HepG2 (cell line): ENCODE measurements at regions not wholly inside any gene's neighbourhood (a gene's known extent, or its start where the extent isn't known, plus 50 kb on each side); places are given as distances from the start of the nearest gene placed in this dataset.

Experiments
- ATAC-seq: fragments of 200-7000 bp; cut with Tn5 transposase; 3 replicates; pipeline ENCODE4 v1.9.1; 2020; ENCODE audit warnings: mild to moderate bottlenecking, moderate library complexity
- BruUV-seq: library from RNA; stranded (reverse); fragments of 400-500 nt; replicated peaks from 2 replicates; lab custom pipeline; 2021; lab: Mats Ljungman, UMichigan
- CTCF ChIA-PET: fragments of 300-600 bp; formaldehyde crosslinking; extraction: SDS; loops from one replicate; lab custom pipeline; 2021; ENCODE audit warnings: low total read pairs, inconsistent platforms, low intra/inter-chr PET ratio; lab: Yijun Ruan, JAX
- POLR2A ChIA-PET: fragments of 350-600 bp; sonication (Branson Sonifier 250); formaldehyde crosslinking; loops from one replicate; lab custom pipeline; 2020; ENCODE audit warnings: antibody characterized with exemption, inconsistent platforms; lab: Yijun Ruan, JAX
- DNase-seq: peaks from one replicate; pipeline ENCODE4 v3.0.0-alpha.2; 2015; ENCODE audit warnings: low spot score
- FAIRE-seq: peaks from 3 replicates; lab custom pipeline; 2011; peaks lifted over from hg19 to GRCh38; lab: Jason Lieb, UNC
- H2AFZ ChIP-seq: one replicate; pipeline ENCODE4 v1.6.1; 2011; ENCODE audit warnings: low read length, inconsistent platforms
- H3K27ac ChIP-seq: fragments of 300-600 bp; 3 replicates; pipeline ENCODE4 v1.8.0; 2011; ENCODE audit warnings: mixed run types, mild to moderate bottlenecking, mixed read lengths, low read length, inconsistent platforms; ENCODE audit not compliant: insufficient read depth; ENCODE audit errors: extremely low read length
- H3K27me3 ChIP-seq, 2 experiments: fragments of 200-600 bp in 1 of 2; 2 replicates in 1 of 2; 3 replicates in 1 of 2; pipeline versions ENCODE4 v1.6.0 to v1.8.0; 2011; ENCODE audit warnings: low read length in 2 of 2, mild to moderate bottlenecking in 2 of 2, moderate library complexity in 2 of 2, inconsistent platforms in 1 of 2; ENCODE audit not compliant: insufficient read depth in 2 of 2, control insufficient read depth in 1 of 2
- H3K36me3 ChIP-seq, 2 experiments: fragments of 200-600 bp in 1 of 2; replicated peaks in 1 of 2; 2 replicates in 1 of 2; 3 replicates in 1 of 2; pipeline versions ENCODE4 v1.5.1 to v1.8.0; 2011; ENCODE audit warnings: low read length in 2 of 2, inconsistent platforms in 1 of 2; ENCODE audit not compliant: insufficient read depth in 2 of 2, control insufficient read depth in 1 of 2
- H3K4me1 ChIP-seq: 2 replicates; pipeline ENCODE4 v1.5.1; 2012; ENCODE audit warnings: low read length, inconsistent platforms; ENCODE audit not compliant: insufficient read depth
- H3K4me2 ChIP-seq: 2 replicates; pipeline ENCODE4 v1.6.0; 2011; ENCODE audit warnings: low read depth, low read length, inconsistent platforms
- H3K4me3 ChIP-seq, 3 experiments: fragments of 200-600 bp in 1 of 3; sonication (generic), shearing (Covaris generic) in 1 of 3; replicated peaks in 1 of 3; 2 replicates each; pipeline ENCODE4 v1.5.1; 2011 to 2016; ENCODE audit warnings: low read length in 3 of 3, inconsistent platforms in 2 of 3, low read depth in 2 of 3, mild to moderate bottlenecking in 2 of 3, control low read depth in 1 of 3, mixed read lengths in 1 of 3; ENCODE audit not compliant: insufficient read depth in 1 of 3
- H3K79me2 ChIP-seq: one replicate; pipeline ENCODE4 v1.6.1; 2011; ENCODE audit warnings: low read length, inconsistent platforms; ENCODE audit not compliant: insufficient read depth
- H3K9ac ChIP-seq: 2 replicates; pipeline ENCODE4 v1.6.0; 2011; ENCODE audit warnings: mild to moderate bottlenecking, low read depth, low read length, inconsistent platforms; ENCODE audit not compliant: insufficient read depth
- H3K9me3 ChIP-seq: 2 replicates; pipeline ENCODE4 v1.5.1; 2012; ENCODE audit warnings: mild to moderate bottlenecking, low read length
- H4K20me1 ChIP-seq: 2 replicates; pipeline ENCODE4 v1.6.0; 2011; ENCODE audit warnings: inconsistent platforms, mild to moderate bottlenecking, low read length, moderate library complexity; ENCODE audit not compliant: insufficient read depth
- ATM ChIP-seq: fragments of 450-650 bp; IDR thresholded peaks from 2 replicates; pipeline ENCODE4 v1.7.1; 2017; ENCODE audit warnings: mild to moderate bottlenecking, borderline replicate concordance
- DNMT1 ChIP-seq: sonication (generic); formaldehyde crosslinking; IDR thresholded peaks from 2 replicates; pipeline ENCODE4 v1.5.1; 2020; ENCODE audit warnings: mild to moderate bottlenecking, missing genetic modification reagents
- EHMT2 ChIP-seq: fragments of 200-600 bp; sonication (generic); IDR thresholded peaks from 2 replicates; pipeline ENCODE4 v1.7.0; 2017; ENCODE audit warnings: antibody characterized with exemption, low read depth, low read length, borderline replicate concordance
- EZH2 ChIP-seq: conservative IDR thresholded peaks from 2 replicates; pipeline ENCODE4 v1.6.1; 2012; ENCODE audit warnings: mild to moderate bottlenecking, low read depth, low read length, moderate library complexity
- HOMEZ ChIP-seq: IDR thresholded peaks from 2 replicates; pipeline ENCODE4 v1.6.1; 2016; ENCODE audit warnings: low read depth
- IRF1 ChIP-seq: sonication (generic); formaldehyde crosslinking; IDR thresholded peaks from 2 replicates; pipeline ENCODE4 v1.4.0; 2020; ENCODE audit warnings: low read depth, mild to moderate bottlenecking, missing genetic modification reagents
- IRX3 ChIP-seq: sonication (generic); formaldehyde crosslinking; IDR thresholded peaks from 2 replicates; pipeline ENCODE4 v1.8.1; 2023; ENCODE audit warnings: mild to moderate bottlenecking, low read depth, missing genetic modification reagents, borderline replicate concordance
- ONECUT2 ChIP-seq: sonication (generic); formaldehyde crosslinking; IDR thresholded peaks from 2 replicates; pipeline ENCODE4 v1.4.0; 2020; ENCODE audit warnings: missing genetic modification reagents
- POGZ ChIP-seq: sonication (generic); formaldehyde crosslinking; IDR thresholded peaks from 2 replicates; pipeline ENCODE4 v1.4.0; 2020; ENCODE audit warnings: mild to moderate bottlenecking, missing genetic modification reagents
- REL ChIP-seq: sonication (generic); formaldehyde crosslinking; conservative IDR thresholded peaks from 2 replicates; pipeline ENCODE4 v1.8.0; 2022; ENCODE audit warnings: mild to moderate bottlenecking, missing genetic modification reagents, moderate library complexity
- SALL2 ChIP-seq: sonication (generic); formaldehyde crosslinking; IDR thresholded peaks from 2 replicates; pipeline ENCODE4 v1.8.1; 2023; ENCODE audit warnings: mild to moderate bottlenecking, missing genetic modification reagents, inconsistent platforms
- SAP130 ChIP-seq: IDR thresholded peaks from 2 replicates; pipeline ENCODE4 v1.6.1; 2016; ENCODE audit warnings: low read depth
- STAG1 ChIP-seq: sonication (generic); formaldehyde crosslinking; IDR thresholded peaks from 2 replicates; pipeline ENCODE4 v1.4.0; 2020; ENCODE audit warnings: missing genetic modification reagents
- ZNF350 ChIP-seq: sonication (generic); formaldehyde crosslinking; IDR thresholded peaks from 2 replicates; pipeline ENCODE4 v1.4.0; 2020; ENCODE audit warnings: mild to moderate bottlenecking, low read depth, missing genetic modification reagents, borderline replicate concordance
- ZNF44 ChIP-seq: sonication (generic); formaldehyde crosslinking; IDR thresholded peaks from 2 replicates; pipeline ENCODE4 v1.5.1; 2020; ENCODE audit warnings: mild to moderate bottlenecking, missing genetic modification reagents
- ZNF451 ChIP-seq: sonication (generic); formaldehyde crosslinking; IDR thresholded peaks from 2 replicates; pipeline ENCODE4 v1.5.0; 2020; ENCODE audit warnings: mild to moderate bottlenecking, missing genetic modification reagents
- ZNF788 ChIP-seq: sonication (generic); formaldehyde crosslinking; IDR thresholded peaks from 2 replicates; pipeline ENCODE4 v1.5.0; 2020; ENCODE audit warnings: mild to moderate bottlenecking, missing genetic modification reagents, borderline replicate concordance
- ZSCAN12 ChIP-seq: sonication (generic); formaldehyde crosslinking; IDR thresholded peaks from 2 replicates; pipeline ENCODE4 v1.9.0; 2021; ENCODE audit warnings: mild to moderate bottlenecking, missing genetic modification reagents
- ZSCAN25 ChIP-seq: sonication (generic); formaldehyde crosslinking; IDR thresholded peaks from 2 replicates; pipeline ENCODE4 v1.8.0; 2022; ENCODE audit warnings: mild to moderate bottlenecking, missing genetic modification reagents
- WGBS: methylation state at CpG from one replicate; pipeline ENCODE4 v1.1.6; 2017; ENCODE audit warnings: low lambda C conversion rate; 5-methylcytosine and 5-hydroxymethylcytosine counted together
- in situ Hi-C: cut with HindIII; loops from 2 replicates; pipeline ENCODE4 v1.10.0; 2017; ENCODE audit warnings: low pct_unique_long_range_greater_than_20kb; ENCODE audit not compliant: extremely low pct_ligation_motif_present
- intact Hi-C: fragments of 100-400 bp; cut with micrococcal nuclease; formaldehyde crosslinking; loops from one replicate; pipeline ENCODE4 v1.10.0; 2022; ENCODE audit not compliant: unreplicated experiment

GRCh38 chr7:79666472-79666871, 213.0 kb upstream of the MAGI2 start:
- in situ Hi-C loops (no loop called here), intact Hi-C loops (no loop called here)
- H3K27ac ChIP-seq, result no peak overlapping the region
- H3K9ac ChIP-seq, result no peak overlapping the region
- ATAC-seq (no peak), DNase-seq (no peak), FAIRE-seq (no peak)
- 3% methylated on average over 3 of the region's 3 CpGs for WGBS
- H3K4me1 ChIP-seq, result no peaks in the 10 kb centered on the region
- no peak overlapping the region for H2AFZ ChIP-seq
- H3K9me3 ChIP-seq, result no peaks in the 10 kb centered on the region
- ChIA-PET CTCF (no interaction called here), POLR2A (no interaction called here)
- H3K4me3 ChIP-seq, result no peak overlapping the region
- TF ChIP-seq REL (CRISPR knock-in tag) (no peak), ONECUT2 (CRISPR knock-in tag) (no peak), DNMT1 (CRISPR knock-in tag) (no peak), ZSCAN25 (no peak), SAP130 (CRISPR knock-in tag) (no peak), SALL2 (CRISPR knock-in tag) (no peak), ZNF788 (CRISPR knock-in tag) (no peak), EHMT2 (no peak), ZNF350 (no peak)
- H3K27me3 ChIP-seq, result no peaks in the 10 kb centered on the region
- no peaks in the 10 kb centered on the region for H4K20me1 ChIP-seq
- no peaks in the 10 kb centered on the region for H3K79me2 ChIP-seq
- no peaks in the 10 kb centered on the region for H3K36me3 ChIP-seq
- no peak overlapping the region for H3K4me2 ChIP-seq
- no TSS peak for BruUV-seq

- BruUV-seq, result no TSS peak
- H3K4me3 ChIP-seq, result no peak overlapping the region
- H3K4me2 ChIP-seq, result no peak overlapping the region
- H2AFZ ChIP-seq, result no peak overlapping the region
- in situ Hi-C loops, result no loop called here
- CTCF ChIA-PET, result no interaction called here
- no peak overlapping the region for H3K9ac ChIP-seq
- H3K9me3 ChIP-seq, result no peaks in the 10 kb centered on the region
- no peaks in the 10 kb centered on the region for H3K79me2 ChIP-seq
- WGBS, result no CpG with 5 or more reads among the region's 2 CpGs
- no peak for FAIRE-seq
- no peak overlapping the region for H3K27ac ChIP-seq
- H3K27me3 ChIP-seq, result no peaks in the 10 kb centered on the region
- intact Hi-C loops, result no loop called here
- H3K4me1 ChIP-seq, result no peaks in the 10 kb centered on the region
- no peaks in the 10 kb centered on the region for H4K20me1 ChIP-seq
- no peak for DNase-seq
- no peak for ATAC-seq
- POLR2A ChIA-PET, result no interaction called here
- no peaks in the 10 kb centered on the region for H3K36me3 ChIP-seq
- no peak for TF ChIP-seq IRX3 (CRISPR knock-in tag)
- TF ChIP-seq IRF1 (CRISPR knock-in tag), result no peak
- no peak for TF ChIP-seq STAG1 (CRISPR knock-in tag)
- TF ChIP-seq POGZ (CRISPR knock-in tag), result no peak
- TF ChIP-seq EZH2, result no peak
- TF ChIP-seq ZNF44 (CRISPR knock-in tag), result no peak
- no peak for TF ChIP-seq ATM
- no peak for TF ChIP-seq ZNF451 (CRISPR knock-in tag)
- no peak for TF ChIP-seq ZSCAN12
- no peak for TF ChIP-seq HOMEZ (CRISPR knock-in tag)
Observed at GRCh38 chr7:79664884-79665676, 211.6 kb upstream of the MAGI2 start.
